ENCODE measurements at regions not wholly inside any gene's neighbourhood (a gene's known extent, or its start where the extent isn't known, plus 50 kb on each side); places are given as distances from the start of the nearest gene placed in this dataset.

GRCh38 chr4:135065366-135065765, 863.8 kb upstream of the PABPC4L start:
- Histone ChIP-seq H4K20me1 (replicated peaks; ENCODE audit: control insufficient read depth, extremely low read depth, insufficient read depth, low read length) (no peaks in the 10 kb centered on the region), H2AFZ (ENCODE audit: low read depth, low read length) (no peak overlapping the region), H3K36me3 (ENCODE audit: control insufficient read depth in 2 of 2, extremely low read depth in 1 of 2, insufficient read depth in 2 of 2, low read length in 2 of 2) (no peaks in the 10 kb centered on the region), H3K27me3 (ENCODE audit: control insufficient read depth in 2 of 2, insufficient read depth in 2 of 2, low read length in 2 of 2) (no peaks in the 10 kb centered on the region), H3K27ac (ENCODE audit: insufficient read depth, low read depth, low read length) (no peak overlapping the region), H3K9me3 (replicated peaks; ENCODE audit: control insufficient read depth, insufficient read depth, low read length) (no peaks in the 10 kb centered on the region), H3K9ac (replicated peaks; ENCODE audit: extremely low read depth, insufficient read depth, low read length) (no peak overlapping the region), H3K4me3 (replicated peaks in 1 of 3; ENCODE audit: insufficient read depth in 1 of 3, low read depth in 1 of 3, low read length in 3 of 3) (no peak overlapping the region), H3K9me1 (replicated peaks; ENCODE audit: control insufficient read depth, extremely low read depth, insufficient read depth, low read length) (no peaks in the 10 kb centered on the region), H3K4me1 (ENCODE audit: control insufficient read depth, extremely low read depth, insufficient read depth, low read length) (no peaks in the 10 kb centered on the region), H3K79me2 (ENCODE audit: control insufficient read depth, insufficient read depth, low read length) (no peaks in the 10 kb centered on the region), H3K4me2 (ENCODE audit: insufficient read depth, low read length) (no peak overlapping the region)
- TF ChIP-seq POLR2A (IDR thresholded peaks at IDR 0.05; ENCODE audit: low read depth, low read length): no peak
- TF ChIP-seq, protein P1, sequence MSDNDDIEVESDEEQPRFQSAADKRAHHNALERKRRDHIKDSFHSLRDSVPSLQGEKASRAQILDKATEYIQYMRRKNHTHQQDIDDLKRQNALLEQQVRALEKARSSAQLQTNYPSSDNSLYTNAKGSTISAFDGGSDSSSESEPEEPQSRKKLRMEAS (IDR thresholded peaks at IDR 0.05; ENCODE audit: insufficient read depth, insufficient read length): no peak
- TF ChIP-seq MYC (IDR thresholded peaks at IDR 0.05; ENCODE audit: low read depth, low read length): no peak
- TF ChIP-seq CTCF (IDR thresholded peaks at IDR 0.05; ENCODE audit: extremely low read depth in 1 of 2, insufficient read depth in 1 of 2, low read depth in 1 of 2, low read length in 2 of 2): no peak
- no peak for TF ChIP-seq POLR2AphosphoS5 (IDR thresholded peaks at IDR 0.05; ENCODE audit: insufficient read depth, low read depth, low read length)
- TF ChIP-seq JUN (IDR thresholded peaks at IDR 0.05; ENCODE audit: borderline replicate concordance, insufficient read depth, insufficient read length, low read depth): no peak
- no peak for TF ChIP-seq FOS (IDR thresholded peaks at IDR 0.05; ENCODE audit: borderline replicate concordance, insufficient read depth, low read length)
- TF ChIP-seq GATA2 (IDR thresholded peaks at IDR 0.05; ENCODE audit: insufficient read depth, insufficient read length, low read depth, low read length): no peak
- TF ChIP-seq EZH2 (IDR thresholded peaks at IDR 0.05; ENCODE audit: borderline replicate concordance, low read depth, low read length, severe bottlenecking): no peak
- FAIRE-seq: no peak
- no peak for DNase-seq (ENCODE audit: low read depth, low spot score)
- intact Hi-C loops (cut with micrococcal nuclease) (no loop called here), dilution Hi-C loops (cut with MboI; ENCODE audit: extremely low pct_ligation_motif_present, low sequenced_read_pairs) (no loop called here)
- ChIA-PET POLR2A (no interaction called here), CTCF (no interaction called here)
- BruUV-seq (replicated peaks): no TSS peak
